CD4-positive, alpha-beta T cell treated with Interleukin-4 for 4 hours (primary cell): ENCODE measurements at regions not wholly inside any gene's neighbourhood (a gene's known extent, or its start where the extent isn't known, plus 50 kb on each side); places are given as distances from the start of the nearest gene placed in this dataset.
"Not testable (repeated sequence)": the region's sequence is repeated elsewhere in the genome, so short reads cannot be mapped to it uniquely, and the experiment has no call there.

Source experiments
- DNase-seq: peaks from one replicate; pipeline ENCODE4 v3.0.0-alpha.2; 2020

DNA sequence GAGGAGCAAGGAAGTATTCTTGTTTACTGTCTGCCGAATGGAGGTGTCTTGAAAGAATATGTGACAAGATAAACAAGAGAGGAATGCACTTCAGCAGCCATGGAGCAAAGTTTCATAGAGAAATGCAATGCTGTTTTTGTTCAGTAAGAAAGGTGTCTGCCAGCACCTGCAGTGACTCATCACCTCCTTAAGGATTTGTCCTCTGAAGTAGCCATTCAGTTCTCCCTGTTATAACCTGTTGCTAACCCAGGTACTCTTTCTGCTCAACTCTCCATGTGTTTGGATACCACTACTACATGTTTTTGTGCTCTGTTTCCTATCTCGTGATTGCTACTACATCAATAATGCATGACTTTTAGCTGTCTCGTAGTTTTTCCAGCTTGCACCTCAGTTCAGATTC lies 328.9 kb downstream of the CHL1 start:
- DNase-seq: no peak

DNA sequence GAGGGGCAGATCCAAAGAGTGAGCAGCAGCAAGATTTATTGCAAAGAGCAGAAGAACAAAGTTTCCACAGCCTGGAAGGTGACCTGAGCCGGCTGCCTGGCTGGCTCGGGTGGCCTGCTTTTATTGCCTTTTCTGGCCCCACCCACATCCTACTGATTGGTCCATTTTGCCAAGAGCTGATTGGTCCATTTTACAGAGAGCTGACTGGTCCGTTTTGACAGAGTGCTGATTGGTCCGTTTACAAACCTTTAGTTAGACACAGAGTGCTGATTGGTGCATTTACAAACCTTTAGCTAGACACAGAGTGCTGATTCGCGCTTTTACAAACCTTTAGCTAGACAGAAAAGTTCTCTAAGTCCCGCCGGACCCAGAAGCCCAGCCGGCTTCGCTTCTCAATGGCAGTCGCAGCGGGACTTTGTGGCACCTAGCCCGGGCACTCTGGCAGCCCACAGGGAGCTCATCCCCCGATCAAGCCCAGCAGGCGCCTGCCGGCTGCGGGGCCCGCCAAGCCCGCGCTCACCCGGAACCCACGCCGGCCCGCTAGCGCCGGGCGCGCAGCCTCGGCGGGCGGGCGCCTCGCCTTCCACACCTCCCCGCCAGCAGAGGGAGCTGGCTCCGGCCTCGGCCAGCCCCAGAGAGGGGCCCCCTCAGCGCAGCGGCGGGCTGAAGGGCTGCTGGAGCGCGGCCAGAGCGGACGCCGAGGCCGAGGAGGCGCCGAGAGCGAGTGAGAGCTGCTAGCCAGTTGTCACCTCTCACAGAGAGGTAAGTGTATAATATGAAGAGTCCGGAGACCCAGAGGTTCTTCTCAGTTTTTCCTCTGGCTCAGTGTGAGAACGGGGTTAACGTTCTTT lies 339.2 kb downstream of the CHL1 start:
- no peak for DNase-seq

DNA sequence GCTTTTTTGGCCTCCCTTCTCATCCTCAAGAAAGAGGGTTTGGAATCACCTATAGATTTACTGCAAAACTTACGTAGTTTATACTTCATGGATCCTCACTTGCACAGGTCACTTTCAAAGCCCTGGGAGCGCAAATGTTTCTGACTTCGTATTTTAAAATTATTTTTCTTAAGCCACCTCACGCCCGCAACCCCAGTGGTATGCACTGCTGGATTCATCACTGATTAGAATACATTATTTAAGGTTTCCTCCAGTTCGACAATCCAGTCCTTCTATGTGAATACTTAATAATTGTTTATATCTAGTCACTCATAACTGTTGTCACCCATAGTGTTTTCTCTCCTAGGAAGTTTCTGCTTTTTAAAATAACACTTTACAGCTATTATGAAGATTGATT lies 339.9 kb downstream of the CHL1 start:
- DNase-seq: no peak

DNA sequence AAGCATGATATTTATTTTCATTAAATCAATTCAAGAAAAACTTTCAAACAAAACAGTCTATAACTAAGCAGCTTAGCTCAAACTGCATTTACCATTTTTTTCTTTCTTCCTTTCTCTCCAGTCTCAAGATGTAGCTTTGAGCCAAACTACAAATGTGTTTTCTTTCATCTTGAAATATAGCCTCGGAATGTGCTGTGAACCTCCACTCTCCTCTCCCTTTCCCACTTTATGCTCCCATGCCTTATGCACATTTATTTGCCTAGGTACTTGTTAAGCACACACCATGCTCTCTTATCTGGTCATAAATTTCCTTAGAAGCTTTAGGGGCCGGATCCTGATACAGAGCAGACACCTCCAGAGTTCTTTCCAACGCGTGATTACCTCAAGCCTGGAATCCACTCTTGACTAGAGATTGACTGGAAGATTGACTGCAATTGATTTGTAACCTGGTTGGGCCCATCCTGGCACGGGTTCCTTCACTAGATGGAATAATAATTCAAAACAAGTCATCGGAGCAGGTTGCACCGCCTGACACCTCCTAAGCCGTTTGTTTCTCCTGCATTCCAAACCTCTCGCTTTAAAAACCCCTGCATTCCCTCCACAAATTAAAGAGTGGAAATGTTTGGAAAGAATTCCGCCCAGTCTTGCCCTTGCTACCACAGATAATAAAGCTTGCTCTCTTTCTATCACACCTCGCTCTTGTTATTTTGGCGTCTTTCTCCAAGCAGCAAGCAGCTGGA lies 344.7 kb downstream of the CHL1 start:
- DNase-seq: no peak

DNA sequence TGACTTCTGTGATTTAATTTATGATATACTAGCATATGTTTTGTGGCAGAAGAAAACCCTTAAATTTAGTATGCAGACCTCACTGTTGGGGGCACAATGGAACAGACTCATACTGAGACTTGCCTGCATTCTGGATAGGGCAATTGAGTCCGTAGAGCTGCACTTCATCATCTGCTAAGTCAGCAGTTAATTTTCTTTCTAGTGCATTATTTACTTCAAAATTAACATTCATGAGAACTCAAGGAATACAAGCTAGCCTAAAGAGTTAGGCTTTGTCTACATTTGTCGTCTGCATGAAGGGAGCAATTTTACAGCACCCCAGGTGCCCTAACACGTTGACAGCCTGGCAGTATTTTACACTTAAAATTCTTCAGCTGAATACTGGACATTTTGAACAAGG lies 345.5 kb downstream of the CHL1 start:
- DNase-seq: no peak

DNA sequence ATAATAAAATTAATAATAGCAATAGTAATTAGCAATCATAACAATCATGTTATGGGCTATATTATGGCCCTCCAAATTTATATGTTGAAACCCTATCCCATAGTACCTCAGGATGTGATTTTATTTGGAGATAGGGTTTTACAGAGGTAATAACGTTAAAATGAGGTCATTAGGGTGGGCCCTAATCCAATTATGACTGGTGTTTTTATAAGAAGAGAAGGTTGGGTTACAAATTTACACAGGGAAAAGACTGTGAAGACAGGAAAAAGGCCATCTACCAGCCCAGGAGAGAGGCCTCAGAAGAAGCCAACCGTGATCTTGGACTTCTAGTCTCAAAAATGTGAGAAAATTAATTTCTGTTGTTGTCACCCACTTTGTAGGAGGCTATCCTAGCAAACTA lies 353.1 kb downstream of the CHL1 start:
- no peak for DNase-seq

DNA sequence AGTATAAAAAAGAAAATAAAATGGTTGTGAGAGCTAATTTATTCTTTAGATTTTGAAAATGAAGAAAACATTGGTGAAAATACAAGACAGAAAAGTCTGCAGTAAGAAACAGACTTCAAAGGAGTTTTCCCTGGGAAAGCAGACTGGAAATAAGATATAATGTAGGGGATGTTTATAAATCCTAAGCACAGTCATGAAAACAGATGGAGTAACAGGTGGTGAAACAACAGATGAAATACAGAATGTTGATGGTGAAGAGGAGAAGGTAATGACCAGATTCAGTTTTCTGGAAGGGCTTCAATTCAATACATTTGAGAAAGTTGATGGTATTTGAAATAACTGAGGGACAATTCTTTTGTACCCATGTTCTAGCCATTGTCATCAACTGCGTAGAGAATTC lies 353.9 kb downstream of the CHL1 start:
- DNase-seq: no peak

DNA sequence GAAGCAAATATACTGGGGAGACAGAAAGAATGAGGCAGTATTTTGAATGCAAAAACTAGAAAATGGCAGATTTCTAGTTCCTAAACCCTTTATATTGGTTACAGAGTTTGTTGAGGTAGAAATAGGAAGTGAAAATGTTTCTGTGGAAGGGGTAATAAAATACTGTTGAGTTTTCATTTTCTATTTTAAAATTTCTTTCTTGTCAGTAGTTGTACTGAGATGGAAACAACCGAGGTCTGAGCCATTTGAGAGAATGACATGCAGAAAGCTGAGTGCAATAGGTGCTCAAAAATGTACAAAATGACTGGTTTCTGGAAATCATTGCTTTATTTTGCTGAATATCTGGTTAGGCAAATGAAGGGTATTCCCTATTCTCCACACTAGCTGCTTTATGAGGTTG lies 361.4 kb downstream of the CHL1 start:
- DNase-seq: no peak

- no peak for DNase-seq
These were observed 371.1 kb downstream of the CHL1 start for GRCh38 chr3:567488-568185.

DNA sequence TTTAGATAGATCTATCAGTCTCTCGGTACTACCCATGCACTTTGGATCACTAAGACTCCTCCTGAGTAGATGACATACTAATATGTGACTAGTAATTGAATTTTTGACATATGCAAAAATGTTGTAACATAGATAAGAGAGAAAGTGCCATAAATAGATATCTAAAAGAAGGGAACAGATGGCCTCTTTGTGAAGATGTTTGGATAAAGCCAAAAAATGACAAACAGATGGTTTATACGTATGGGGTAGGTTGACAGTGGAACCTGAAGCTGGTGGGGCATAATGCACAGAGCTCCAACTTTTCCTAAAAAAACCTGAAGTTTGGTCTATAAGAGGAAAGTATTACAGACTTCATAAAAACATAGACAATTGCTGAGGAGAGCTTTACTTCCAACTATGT lies 383.0 kb downstream of the CHL1 start:
- DNase-seq: not testable (repeated sequence)

DNA sequence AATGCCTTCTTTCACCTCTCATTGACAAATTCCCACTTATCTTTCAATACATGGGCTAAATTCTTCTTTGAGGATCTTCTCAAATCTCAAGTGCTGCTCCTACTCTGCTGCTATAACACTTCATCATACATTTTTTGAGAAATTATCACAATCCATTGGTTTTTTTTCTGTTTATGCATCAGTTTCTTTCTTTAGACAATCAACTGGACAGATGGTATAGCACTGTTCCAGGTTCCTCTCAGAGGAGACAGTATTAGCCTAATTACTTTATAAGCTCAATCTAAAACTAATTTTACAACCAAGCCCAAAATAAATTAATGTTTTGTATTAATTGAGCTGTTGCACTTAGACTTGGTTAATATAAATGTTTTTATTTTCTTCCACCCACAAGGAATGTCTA lies 392.5 kb downstream of the CHL1 start:
- not testable (repeated sequence) for DNase-seq

GRCh38 chr3:597304-597703 lies 400.7 kb downstream of the CHL1 start:
- DNase-seq: not testable (repeated sequence)

GRCh38 chr3:597746-598145 lies 401.2 kb downstream of the CHL1 start:
- DNase-seq: not testable (repeated sequence)

DNA sequence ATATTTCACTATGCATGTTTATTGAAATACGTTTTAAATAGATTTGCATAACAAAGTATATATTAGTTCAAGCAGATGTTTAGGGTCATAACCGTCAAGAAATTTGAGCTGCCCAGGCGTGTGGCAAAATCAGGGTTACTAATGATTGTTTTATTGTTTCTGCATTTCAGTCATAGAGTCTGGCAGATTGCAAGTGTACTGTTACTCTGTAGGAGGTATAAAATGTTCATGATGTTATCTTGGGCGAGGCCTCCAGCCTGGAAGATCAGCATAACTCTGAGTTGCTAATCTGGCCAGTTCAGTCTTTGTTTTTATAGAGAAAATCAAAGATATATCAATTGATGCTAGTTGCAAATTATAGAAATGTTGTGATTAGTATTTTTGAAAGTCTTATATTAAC lies 410.9 kb downstream of the CHL1 start:
- not testable (repeated sequence) for DNase-seq

DNA sequence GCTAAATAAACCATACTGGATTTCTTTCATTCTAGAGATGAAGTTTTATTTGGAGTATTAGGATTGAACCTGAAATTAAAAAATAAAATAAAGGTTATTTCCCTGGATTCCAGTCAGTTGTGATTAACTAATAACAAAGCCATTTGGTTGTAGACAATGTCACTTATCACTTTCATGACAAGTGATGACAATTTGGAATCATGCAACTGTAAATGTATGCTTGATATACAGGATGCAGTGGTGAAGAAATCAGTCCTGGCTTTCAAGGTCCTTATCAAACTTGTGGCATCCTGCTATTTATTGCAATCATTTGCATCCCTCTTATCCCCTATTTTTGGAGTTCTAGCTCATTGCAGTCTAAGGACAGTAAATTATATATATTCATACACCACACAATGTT lies 425.2 kb downstream of the CHL1 start:
- no peak for DNase-seq

- DNase-seq: no peak
These were observed 425.8 kb downstream of the CHL1 start for GRCh38 chr3:622314-622713.

GRCh38 chr3:623914-624545 lies 427.5 kb downstream of the CHL1 start:
- DNase-seq: no peak

DNA sequence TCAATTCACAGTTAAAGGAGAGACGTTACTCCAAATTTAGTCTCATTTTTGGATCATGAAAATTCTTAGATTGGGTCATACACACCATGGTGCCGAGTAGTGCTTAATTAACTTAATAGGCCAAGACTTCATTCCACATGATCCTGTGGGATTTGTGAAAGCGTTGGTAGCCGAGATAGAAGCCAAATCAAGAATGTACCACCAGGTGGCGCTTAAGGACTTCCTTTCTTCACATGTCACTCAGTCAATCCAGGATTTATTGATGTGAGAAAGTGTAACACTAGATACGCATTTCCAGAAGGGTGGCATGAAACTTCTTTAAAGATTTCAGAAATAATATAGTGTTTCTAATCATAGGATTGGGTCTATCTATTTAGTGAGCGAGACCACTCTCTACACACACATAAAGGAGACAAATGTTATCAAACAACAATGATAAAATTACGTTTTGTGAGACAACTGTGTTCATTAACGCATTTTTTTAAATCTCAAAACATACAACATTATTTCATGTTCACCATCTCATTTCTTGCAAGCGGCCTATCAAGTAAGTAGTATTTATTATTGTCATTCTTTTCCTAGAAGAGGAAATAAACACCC lies 436.1 kb downstream of the CHL1 start:
- DNase-seq: peak; percentile 0

DNA sequence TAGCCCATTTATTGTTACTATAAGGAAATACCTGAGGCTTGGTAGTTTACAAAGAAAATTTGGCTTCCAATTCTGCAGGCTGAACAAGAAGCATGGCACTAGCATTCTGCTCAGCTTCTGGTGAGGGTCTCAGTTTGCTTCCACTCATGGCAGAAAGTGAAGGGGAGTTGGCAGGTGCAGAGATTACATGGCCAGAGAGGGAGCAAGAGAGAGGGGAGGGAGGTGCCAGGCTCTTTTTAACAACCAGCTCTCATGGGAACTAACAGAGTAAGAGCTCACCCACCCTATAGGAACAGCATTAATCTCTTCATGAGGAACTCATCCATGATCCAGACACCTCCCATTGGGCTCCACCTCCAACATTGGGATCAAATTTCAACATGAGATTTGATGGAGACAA lies 437.9 kb downstream of the CHL1 start:
- DNase-seq: no peak

DNA sequence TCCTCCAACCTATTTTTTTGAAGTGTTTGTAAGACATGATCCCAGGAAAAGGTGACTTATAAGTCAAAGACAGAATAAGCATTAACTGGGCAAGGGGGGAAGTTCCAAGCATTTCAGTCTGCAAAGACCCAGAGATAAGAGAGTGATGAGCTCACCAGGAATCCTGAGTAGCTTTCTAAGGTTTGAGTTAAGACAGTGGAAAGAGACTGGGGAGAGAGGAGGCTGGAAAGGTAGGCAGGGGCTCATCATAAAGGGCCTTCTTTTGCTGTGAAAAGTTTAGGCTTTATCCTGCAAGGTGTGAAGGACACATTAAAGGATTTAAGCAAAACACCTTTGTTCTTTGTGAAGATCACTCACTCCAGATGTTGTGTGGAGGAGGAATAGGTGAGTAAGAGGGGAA lies 438.8 kb downstream of the CHL1 start:
- no peak for DNase-seq

DNA sequence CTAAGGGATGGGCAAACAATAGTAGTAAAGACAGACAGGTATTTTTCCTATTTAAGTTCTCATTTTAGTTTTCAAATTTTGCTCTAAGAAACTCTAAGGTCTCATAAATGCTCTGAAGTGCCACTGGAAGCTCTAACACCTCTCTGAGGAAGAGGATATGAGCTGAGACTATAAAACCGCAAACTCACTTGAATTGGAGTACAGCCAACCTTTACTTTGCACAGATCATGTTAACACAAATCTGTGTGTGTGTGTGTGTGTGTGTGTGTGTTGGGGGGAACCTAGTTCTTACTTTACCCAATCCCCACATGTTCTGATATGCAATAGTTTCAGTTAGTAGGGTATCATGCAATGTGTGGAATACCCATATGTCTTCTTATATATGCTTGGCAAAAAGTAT lies 446.8 kb downstream of the CHL1 start:
- DNase-seq: no peak

DNA sequence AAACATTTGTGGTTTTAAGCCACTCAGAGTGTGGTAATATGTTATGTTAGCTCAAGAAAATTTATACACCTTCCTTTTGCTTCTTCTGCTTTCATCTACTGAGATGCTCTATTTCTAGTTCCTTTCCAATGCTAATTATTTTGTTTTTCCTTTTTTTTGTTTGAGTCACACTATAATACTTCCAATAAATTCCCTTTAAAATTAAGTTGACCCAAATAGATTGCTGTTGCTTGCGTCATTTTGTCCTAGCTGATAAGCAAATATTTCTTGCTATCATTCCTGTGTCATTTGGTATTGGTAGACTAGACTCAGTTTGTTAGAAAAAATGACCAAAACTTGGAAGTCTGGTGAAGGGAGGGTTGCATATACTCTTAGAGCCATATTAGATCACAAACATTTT lies 437.0 kb upstream of the CNTN6 start:
- no peak for DNase-seq

- DNase-seq: no peak
These were observed 431.5 kb upstream of the CNTN6 start for GRCh38 chr3:661356-661755.
